NCI-H1417 treated with DMSO at 0.1 percent for 48 hours (cell line): ENCODE measurements at regions not wholly inside any gene's neighbourhood (a gene's known extent, or its start where the extent isn't known, plus 50 kb on each side); places are given as distances from the start of the nearest gene placed in this dataset.
"Not testable (repeated sequence)": the region's sequence is repeated elsewhere in the genome, so short reads cannot be mapped to it uniquely, and the experiment has no call there.

Source experiments
- DNase-seq: peaks from one replicate; lab custom pipeline; 2025; lab: John Stamatoyannopoulos, UW

GRCh38 chr6:92159046-92159445 lies 1260.3 kb downstream of the EPHA7 start:
- no peak for DNase-seq

GRCh38 chr6:92150553-92150952 lies 1268.8 kb downstream of the EPHA7 start:
- DNase-seq: no peak

GRCh38 chr6:92147246-92147645 lies 1272.1 kb downstream of the EPHA7 start:
- DNase-seq: no peak

GRCh38 chr6:92139601-92140000 lies 1279.8 kb downstream of the EPHA7 start:
- DNase-seq: no peak

GRCh38 chr6:92132957-92133356 lies 1286.4 kb downstream of the EPHA7 start:
- no peak for DNase-seq

- no peak for DNase-seq
Observed at GRCh38 chr6:92132457-92132856, 1286.9 kb downstream of the EPHA7 start.

GRCh38 chr6:92130944-92131343 lies 1288.4 kb downstream of the EPHA7 start:
- DNase-seq: no peak

- no peak for DNase-seq
Observed at GRCh38 chr6:92126983-92127382, 1292.4 kb downstream of the EPHA7 start.

GRCh38 chr6:92126088-92126487 lies 1293.3 kb downstream of the EPHA7 start:
- no peak for DNase-seq

- DNase-seq: no peak
Observed at GRCh38 chr6:92125681-92126080, 1293.7 kb downstream of the EPHA7 start.

- DNase-seq: no peak
Observed at GRCh38 chr6:92124200-92124651, 1295.1 kb downstream of the EPHA7 start.

- no peak for DNase-seq
Observed at GRCh38 chr6:92122746-92123145, 1296.6 kb downstream of the EPHA7 start.

- DNase-seq: no peak
Observed at GRCh38 chr6:92121228-92121627, 1298.1 kb downstream of the EPHA7 start.

- no peak for DNase-seq
Observed at GRCh38 chr6:92117800-92118199, 1301.6 kb downstream of the EPHA7 start.

- no peak for DNase-seq
Observed at GRCh38 chr6:92114797-92115196, 1304.6 kb downstream of the EPHA7 start.

- DNase-seq: no peak
Observed at GRCh38 chr6:92114091-92114675, 1305.2 kb downstream of the EPHA7 start.

GRCh38 chr6:92111386-92111785 lies 1308.0 kb downstream of the EPHA7 start:
- DNase-seq: no peak

GRCh38 chr6:92110403-92110802 lies 1309.0 kb downstream of the EPHA7 start:
- DNase-seq: no peak

GRCh38 chr6:92109956-92110355 lies 1309.4 kb downstream of the EPHA7 start:
- no peak for DNase-seq

GRCh38 chr6:92109256-92109655 lies 1310.1 kb downstream of the EPHA7 start:
- DNase-seq: no peak

- DNase-seq: no peak
Observed at GRCh38 chr6:92086750-92087149, 1332.6 kb downstream of the EPHA7 start.

GRCh38 chr6:92083914-92084313 lies 1335.4 kb downstream of the EPHA7 start:
- not testable (repeated sequence) for DNase-seq

GRCh38 chr6:92072387-92072786 lies 1347.0 kb downstream of the EPHA7 start:
- no peak for DNase-seq

GRCh38 chr6:92069781-92070180 lies 1349.6 kb downstream of the EPHA7 start:
- no peak for DNase-seq

- no peak for DNase-seq
Observed at GRCh38 chr6:92052513-92052912, 1366.8 kb downstream of the EPHA7 start.
